Fibroblast of gingiva (primary cell): ENCODE measurements at regions not wholly inside any gene's neighbourhood (a gene's known extent, or its start where the extent isn't known, plus 50 kb on each side); places are given as distances from the start of the nearest gene placed in this dataset.
"Not testable (repeated sequence)": the region's sequence is repeated elsewhere in the genome, so short reads cannot be mapped to it uniquely, and the experiment has no call there.

Source experiments
- DNase-seq: peaks from one replicate; pipeline ENCODE4 v3.0.0-alpha.2; 2011; ENCODE audit warnings: low read depth

GRCh38 chr20:57826666-57827287 lies 117.0 kb upstream of the PMEPA1 start:
- no peak for DNase-seq

- DNase-seq: no peak
These were observed 115.1 kb upstream of the PMEPA1 start for GRCh38 chr20:57824909-57825308.

- no peak for DNase-seq
These were observed 112.1 kb upstream of the PMEPA1 start for GRCh38 chr20:57821935-57822334.

DNA sequence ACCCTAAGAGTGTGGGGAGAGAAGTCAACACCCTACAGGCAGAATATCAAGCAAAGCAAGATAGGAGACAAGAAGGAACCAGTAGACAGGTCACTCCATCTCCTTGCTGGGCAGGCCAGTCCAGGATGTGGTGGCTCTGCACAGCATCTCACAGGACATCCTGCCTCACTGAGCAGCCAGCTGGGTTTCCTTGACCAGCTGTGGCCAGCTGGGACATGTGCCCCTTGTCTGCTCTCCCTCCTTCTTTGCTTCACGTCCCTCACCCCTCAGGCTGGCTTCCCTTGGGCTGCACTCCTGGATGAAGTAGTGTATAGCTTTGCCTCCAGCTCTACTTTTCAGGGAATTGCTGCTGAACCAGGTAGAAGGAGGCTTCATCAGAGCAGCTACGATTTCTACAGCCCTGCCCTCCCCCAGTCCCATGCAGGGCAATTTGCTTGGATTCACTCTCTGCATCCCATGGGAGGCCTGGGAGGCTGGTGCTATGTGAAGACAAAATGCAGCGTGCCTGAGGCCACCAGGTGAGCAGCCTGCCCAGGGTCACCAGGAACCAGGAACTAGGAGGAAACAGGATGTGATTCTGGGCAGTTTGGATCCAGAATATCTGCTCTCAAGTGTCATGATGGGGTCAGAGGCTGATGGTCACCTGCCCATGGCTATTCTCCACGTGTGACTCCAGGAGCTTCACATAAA lies 110.0 kb upstream of the PMEPA1 start:
- DNase-seq: no peak

DNA sequence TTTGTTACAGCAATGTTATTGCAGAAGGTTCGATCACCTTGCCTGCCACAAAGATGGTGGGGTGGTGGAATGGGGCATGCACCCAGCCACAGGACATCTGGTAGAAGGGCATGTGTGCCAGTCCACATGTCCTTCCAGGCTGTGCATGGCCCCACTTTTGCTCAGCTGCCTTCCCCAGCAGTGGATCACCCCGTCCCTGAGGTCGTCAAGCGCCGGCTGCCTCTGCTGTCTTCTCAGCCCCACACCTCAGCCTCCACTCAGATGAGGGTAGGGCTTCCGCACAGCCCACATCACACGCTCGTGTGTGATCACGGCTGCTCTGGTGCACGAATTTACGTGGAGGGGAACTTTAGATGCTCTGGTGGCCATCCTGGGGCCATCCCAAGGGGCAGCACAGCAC lies 109.5 kb upstream of the PMEPA1 start:
- DNase-seq: no peak

DNA sequence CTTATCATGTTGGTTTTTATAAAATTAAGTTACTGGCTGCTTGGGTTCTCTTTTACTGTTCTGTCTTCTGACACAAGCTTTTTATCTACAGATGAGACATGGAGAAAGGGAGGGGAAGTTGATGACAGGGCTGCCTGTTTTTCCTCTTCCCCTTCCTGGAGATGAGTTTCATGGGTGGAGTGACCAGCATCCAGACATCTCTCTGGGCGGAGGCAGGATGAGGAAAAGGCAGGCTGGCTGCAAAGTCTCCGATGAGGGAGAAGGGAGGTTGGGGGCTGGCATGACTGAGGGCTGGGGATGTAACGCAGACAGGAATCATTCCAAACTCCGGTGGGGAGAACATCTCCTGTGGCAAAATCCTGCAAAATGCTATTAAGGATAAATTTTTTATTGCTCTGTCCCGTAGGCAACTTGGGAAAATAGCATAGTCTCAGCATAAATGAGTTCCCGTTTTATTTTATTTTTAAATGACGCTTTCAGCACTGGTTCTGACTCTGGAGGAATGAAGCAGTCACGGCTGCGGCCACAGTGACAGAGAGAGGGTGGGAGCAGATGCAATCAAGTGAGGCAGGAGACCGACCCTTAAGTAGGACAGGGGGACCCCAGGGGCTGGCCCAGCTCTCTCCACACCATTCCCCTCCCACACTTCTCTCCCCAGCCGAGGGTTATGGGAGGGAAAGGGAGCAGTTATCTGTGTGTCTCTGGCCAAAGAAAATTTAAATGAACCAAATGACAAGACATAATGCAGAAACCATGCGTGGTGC lies 108.8 kb upstream of the PMEPA1 start:
- DNase-seq: no peak

DNA sequence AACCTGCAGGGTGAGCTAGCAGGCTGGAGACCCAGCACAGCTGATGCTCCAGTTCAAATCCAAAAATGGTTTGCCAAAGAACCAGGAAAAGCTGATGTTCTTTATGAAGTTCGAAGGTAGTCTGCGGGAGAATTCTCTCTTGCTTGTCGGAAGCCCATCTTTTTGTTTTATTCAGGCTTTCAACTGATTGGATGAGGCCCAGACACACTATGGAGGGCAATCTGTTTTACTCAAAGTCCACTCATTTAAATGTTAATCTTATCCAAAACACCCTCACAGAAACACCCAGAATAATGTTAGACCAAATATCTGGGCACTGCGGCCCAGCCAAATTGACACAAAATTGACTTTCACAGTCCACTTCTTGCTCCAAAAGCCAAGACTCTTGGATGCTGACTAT lies 105.6 kb upstream of the PMEPA1 start:
- DNase-seq: no peak

- no peak for DNase-seq
These were observed 104.7 kb upstream of the PMEPA1 start for GRCh38 chr20:57814529-57814928.

GRCh38 chr20:57813509-57814269 lies 103.9 kb upstream of the PMEPA1 start:
- DNase-seq: no peak

DNA sequence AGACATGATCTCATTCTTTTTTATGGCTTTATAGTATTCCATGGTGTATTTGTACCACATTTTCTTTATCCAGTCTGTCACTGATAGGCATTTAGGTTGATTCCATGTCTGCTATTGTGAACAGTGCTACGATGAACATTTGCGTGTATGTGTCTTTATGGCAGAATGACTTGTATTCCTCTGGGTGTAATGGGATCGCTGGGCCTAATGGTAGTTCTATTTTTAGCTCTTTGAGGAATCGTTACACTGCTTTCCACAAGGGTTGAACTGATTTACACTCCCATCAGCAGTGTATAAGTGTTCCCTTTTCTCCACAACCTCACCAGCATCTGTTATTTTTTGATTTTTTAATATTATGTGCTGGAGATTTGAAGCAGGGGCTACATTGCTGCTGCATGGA lies 102.8 kb upstream of the PMEPA1 start:
- not testable (repeated sequence) for DNase-seq

GRCh38 chr20:57811374-57812020 lies 101.7 kb upstream of the PMEPA1 start:
- DNase-seq: no peak

GRCh38 chr20:57810511-57811373 lies 100.9 kb upstream of the PMEPA1 start:
- no peak for DNase-seq

- DNase-seq: no peak
These were observed 99.9 kb upstream of the PMEPA1 start for GRCh38 chr20:57809661-57810172.

DNA sequence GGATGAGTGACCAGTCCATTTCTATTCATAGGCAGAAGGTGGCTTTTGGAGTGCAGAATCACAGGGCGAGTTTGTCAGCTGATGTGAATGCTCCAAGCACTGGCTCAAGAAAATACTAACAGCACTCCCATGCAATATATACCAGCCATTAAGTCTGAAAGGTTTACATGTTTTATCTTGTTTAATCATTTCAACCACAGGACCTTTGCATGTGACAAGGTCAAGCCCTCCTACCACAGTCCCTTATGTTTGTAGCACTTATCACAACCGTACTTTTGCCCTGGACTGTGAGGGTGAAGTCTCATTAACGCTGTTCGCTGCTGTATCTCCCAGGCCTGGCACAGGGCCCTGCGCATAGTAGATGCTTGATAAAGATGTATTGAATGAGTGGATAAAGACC lies 99.3 kb upstream of the PMEPA1 start:
- DNase-seq: no peak

- DNase-seq: no peak
These were observed 98.7 kb upstream of the PMEPA1 start for GRCh38 chr20:57808264-57809070.

DNA sequence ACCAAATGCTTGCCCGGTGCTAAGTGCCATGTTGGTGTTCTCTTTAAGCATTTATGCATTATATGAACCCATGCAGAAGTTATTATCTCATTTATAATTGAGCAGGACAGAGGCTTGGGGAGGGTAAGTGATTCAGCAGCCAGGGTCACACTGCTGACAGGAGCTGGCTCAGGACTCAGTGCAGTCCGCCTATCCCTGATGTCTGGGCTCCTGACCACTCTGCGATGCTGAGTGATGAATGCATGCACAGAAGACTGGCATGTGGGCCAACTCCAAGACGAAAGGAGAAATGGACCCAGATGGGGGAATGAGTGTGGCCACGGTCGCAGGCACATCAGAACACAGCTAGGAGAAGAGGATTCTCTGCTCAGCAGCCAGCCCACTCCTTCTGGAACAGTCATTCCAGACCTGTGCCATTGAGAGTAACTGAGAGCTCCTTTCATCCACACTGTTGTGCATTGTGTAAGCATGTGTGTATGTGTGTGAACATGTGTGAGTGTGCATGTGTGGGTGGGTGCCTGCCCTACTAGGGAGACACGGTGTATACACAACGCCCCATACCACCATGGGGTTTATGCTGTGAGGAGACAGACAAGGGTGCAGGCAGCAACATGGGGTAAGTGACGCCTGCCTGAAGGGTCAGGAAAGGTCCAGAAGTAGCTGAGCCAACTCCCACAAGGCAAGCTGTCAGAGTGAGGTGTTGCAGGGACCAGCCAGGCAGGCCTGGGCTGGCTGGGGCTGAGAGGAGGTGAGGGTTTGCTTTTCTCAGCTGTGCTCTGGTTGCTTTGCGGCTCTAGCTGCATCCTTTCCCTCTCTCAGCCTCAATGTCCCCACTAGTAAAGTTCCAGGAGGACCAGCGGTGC lies 97.8 kb upstream of the PMEPA1 start:
- no peak for DNase-seq

GRCh38 chr20:57806975-57807374 lies 97.2 kb upstream of the PMEPA1 start:
- DNase-seq: no peak

- no peak for DNase-seq
These were observed 96.7 kb upstream of the PMEPA1 start for GRCh38 chr20:57806476-57806875.

- DNase-seq: no peak
These were observed 95.9 kb upstream of the PMEPA1 start for GRCh38 chr20:57805747-57806146.
